ENCODE measurements at regions not wholly inside any gene's neighbourhood (a gene's known extent, or its start where the extent isn't known, plus 50 kb on each side); places are given as distances from the start of the nearest gene placed in this dataset.

- no peak overlapping the region for H3K4me3 Mint-ChIP-seq
- no peak for DNase-seq (ENCODE audit: low spot score)
- H3K4me1 Mint-ChIP-seq (ENCODE audit: low read depth) = no peaks in the 10 kb centered on the region
- H3K27ac Mint-ChIP-seq = no peak overlapping the region
- intact Hi-C loops (cut with micrococcal nuclease) = no loop called here
- peaks cover 8% of the 10 kb centered on the region for H3K9me3 Mint-ChIP-seq
- no peaks in the 10 kb centered on the region for H3K36me3 Mint-ChIP-seq (ENCODE audit: low read depth)
- no peaks in the 10 kb centered on the region for H3K27me3 Mint-ChIP-seq (ENCODE audit: insufficient read depth)
Measured at GRCh38 chr6:164507206-164507940, 802.0 kb downstream of the C6orf118 start.

DNA sequence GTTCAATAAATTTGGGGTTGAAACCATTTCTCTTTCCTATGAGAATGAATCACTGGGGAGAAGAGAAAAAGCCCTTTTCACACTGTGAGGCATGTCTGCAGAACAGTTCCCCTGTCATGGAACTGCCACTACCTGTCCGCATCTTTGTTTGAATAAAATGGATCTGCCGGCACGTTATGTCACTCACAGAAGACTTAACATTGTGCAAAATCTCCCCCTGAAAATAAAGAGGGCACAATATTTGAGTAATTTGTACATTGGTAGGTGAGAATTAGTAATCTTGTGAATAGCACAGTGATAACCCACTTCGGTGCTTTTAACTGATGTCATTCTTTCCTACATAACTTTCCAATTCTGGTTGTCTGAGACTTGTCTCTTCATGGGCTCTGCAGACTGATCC lies 804.0 kb downstream of the C6orf118 start:
- Mint-ChIP-seq H3K36me3 (ENCODE audit: low read depth) (no peaks in the 10 kb centered on the region), H3K9me3 (peaks cover 8% of the 10 kb centered on the region), H3K4me1 (ENCODE audit: low read depth) (no peaks in the 10 kb centered on the region), H3K27ac (no peak overlapping the region), H3K4me3 (no peak overlapping the region), H3K27me3 (ENCODE audit: insufficient read depth) (no peaks in the 10 kb centered on the region)
- no peak for DNase-seq (ENCODE audit: low spot score)
- intact Hi-C loops (cut with micrococcal nuclease) = no loop called here

DNA sequence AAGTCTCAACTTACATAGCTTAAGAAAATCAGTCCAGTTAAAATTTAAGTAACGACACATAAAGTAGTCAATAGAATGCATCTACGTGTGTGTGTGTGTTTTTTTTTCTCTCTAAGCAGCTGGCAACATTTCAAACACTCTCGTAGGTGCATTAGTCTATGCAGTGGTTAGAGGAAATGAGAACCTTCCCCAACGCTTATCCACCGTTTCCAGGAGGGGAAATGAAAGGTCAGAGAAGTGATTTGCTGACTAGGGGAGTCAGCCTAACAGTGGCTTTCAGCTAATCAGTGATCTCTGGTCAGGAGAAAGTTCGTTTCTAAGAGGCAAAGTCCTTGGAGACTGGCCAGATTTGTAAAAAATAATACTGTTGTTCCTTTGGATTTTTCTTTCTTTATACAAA lies 806.6 kb downstream of the C6orf118 start:
- intact Hi-C loops (cut with micrococcal nuclease) = no loop called here

DNA sequence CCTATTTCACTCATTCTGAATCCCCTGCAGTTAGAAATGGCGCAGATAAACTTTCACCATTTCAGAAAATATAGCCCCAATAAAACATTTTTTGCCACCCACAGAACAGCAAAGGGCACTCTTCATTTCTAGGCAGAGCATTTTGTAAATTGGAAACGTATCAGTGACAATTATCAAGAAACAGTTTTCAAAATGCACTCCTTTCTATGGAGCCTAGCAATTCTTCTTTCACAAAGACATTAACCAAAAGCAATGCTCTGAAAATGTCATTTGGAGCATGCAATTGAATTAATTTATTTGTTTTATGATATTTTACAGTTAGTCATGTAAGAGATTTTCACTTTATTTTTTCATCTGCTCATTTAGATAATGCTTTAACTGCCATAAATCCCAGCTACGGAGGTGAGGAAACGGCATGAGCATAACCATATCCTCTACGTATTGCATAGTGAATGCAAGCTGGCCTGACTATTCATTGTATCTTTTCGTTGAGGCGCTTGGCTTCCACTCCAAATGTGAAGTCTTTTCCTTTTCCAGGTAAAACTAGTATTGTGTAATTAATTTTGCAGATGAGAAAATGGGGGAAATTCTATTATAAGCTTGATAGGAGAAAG lies 813.4 kb downstream of the C6orf118 start:
- H3K36me3 Mint-ChIP-seq (ENCODE audit: low read depth) = no peaks in the 10 kb centered on the region
- H3K27me3 Mint-ChIP-seq (ENCODE audit: insufficient read depth) = no peaks in the 10 kb centered on the region
- no peaks in the 10 kb centered on the region for H3K9me3 Mint-ChIP-seq
- no peak for DNase-seq (ENCODE audit: low spot score)
- intact Hi-C loops (cut with micrococcal nuclease) = no loop called here
- no peak overlapping the region for H3K27ac Mint-ChIP-seq
- H3K4me1 Mint-ChIP-seq (ENCODE audit: low read depth) = no peaks in the 10 kb centered on the region
- no peak overlapping the region for H3K4me3 Mint-ChIP-seq

More for the DNA sequence above, 806.6 kb downstream of the C6orf118 start:
- no peaks in the 10 kb centered on the region for H3K27me3 Mint-ChIP-seq (ENCODE audit: insufficient read depth)
- H3K9me3 Mint-ChIP-seq = peaks cover 8% of the 10 kb centered on the region
- no peaks in the 10 kb centered on the region for H3K36me3 Mint-ChIP-seq (ENCODE audit: low read depth)
- H3K4me3 Mint-ChIP-seq = no peak overlapping the region
- no peak for DNase-seq (ENCODE audit: low spot score)
- no peak overlapping the region for H3K27ac Mint-ChIP-seq
- H3K4me1 Mint-ChIP-seq (ENCODE audit: low read depth) = no peaks in the 10 kb centered on the region

GRCh38 chr6:164478426-164478825 lies 831.0 kb downstream of the C6orf118 start:
- H3K27ac Mint-ChIP-seq = no peak overlapping the region
- no peak for DNase-seq (ENCODE audit: low spot score)
- H3K9me3 Mint-ChIP-seq = peaks cover 19% of the 10 kb centered on the region
- no peaks in the 10 kb centered on the region for H3K36me3 Mint-ChIP-seq (ENCODE audit: low read depth)
- H3K27me3 Mint-ChIP-seq (ENCODE audit: insufficient read depth) = no peaks in the 10 kb centered on the region
- H3K4me1 Mint-ChIP-seq (ENCODE audit: low read depth) = no peaks in the 10 kb centered on the region
- H3K4me3 Mint-ChIP-seq = no peak overlapping the region
- intact Hi-C loops (cut with micrococcal nuclease) = no loop called here

DNA sequence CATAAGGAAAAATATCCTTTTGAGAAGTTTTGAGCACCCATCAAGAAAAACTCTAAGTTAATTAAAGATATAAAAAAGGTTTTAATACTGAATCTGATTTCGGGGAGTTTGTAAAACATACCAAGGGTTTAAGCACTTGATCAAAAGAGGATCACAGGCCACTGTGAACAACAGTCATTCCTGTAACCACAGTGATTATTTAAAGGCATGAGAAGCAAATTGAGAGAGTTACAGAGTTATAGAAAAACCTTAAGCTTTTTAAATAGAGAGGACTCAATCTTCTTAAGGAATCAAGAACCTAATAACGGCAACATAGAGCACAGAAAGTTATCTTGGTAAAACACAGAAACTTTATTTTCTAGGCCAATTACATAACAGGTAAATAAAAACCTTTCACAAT lies 831.6 kb downstream of the C6orf118 start:
- intact Hi-C loops (cut with micrococcal nuclease) = no loop called here
- H3K4me1 Mint-ChIP-seq (ENCODE audit: low read depth) = no peaks in the 10 kb centered on the region
- no peaks in the 10 kb centered on the region for H3K36me3 Mint-ChIP-seq (ENCODE audit: low read depth)
- no peak overlapping the region for H3K27ac Mint-ChIP-seq
- H3K9me3 Mint-ChIP-seq = peaks cover 14% of the 10 kb centered on the region
- H3K4me3 Mint-ChIP-seq = no peak overlapping the region
- no peak for DNase-seq (ENCODE audit: low spot score)
- H3K27me3 Mint-ChIP-seq (ENCODE audit: insufficient read depth) = no peaks in the 10 kb centered on the region

DNA sequence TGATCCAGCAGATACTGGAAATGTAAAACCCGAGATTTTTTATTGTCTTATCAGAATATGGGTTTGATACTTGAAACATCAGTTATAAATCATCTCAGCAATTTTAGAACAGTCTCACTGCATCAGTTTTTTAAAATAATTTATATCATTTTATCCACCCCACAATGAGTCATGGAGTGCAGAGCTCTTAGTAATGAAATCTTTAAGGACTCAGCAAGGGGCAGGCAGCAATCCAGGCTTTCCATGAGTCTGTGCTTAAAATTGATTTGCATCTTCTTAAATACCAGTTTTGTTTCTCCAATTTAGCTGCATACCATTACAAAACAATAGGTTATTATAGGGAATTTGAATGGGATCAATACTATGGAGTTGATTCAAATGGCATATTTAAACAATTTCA lies 832.3 kb downstream of the C6orf118 start:
- Mint-ChIP-seq H3K27me3 (ENCODE audit: insufficient read depth) (no peaks in the 10 kb centered on the region), H3K36me3 (ENCODE audit: low read depth) (no peaks in the 10 kb centered on the region), H3K4me3 (no peak overlapping the region), H3K27ac (no peak overlapping the region), H3K4me1 (ENCODE audit: low read depth) (no peaks in the 10 kb centered on the region), H3K9me3 (peaks cover 10% of the 10 kb centered on the region)
- intact Hi-C loops (cut with micrococcal nuclease) = no loop called here
- DNase-seq (ENCODE audit: low spot score) = no peak

- H3K27ac Mint-ChIP-seq = no peak overlapping the region
- no peak for DNase-seq (ENCODE audit: low spot score)
- H3K27me3 Mint-ChIP-seq (ENCODE audit: insufficient read depth) = no peaks in the 10 kb centered on the region
- H3K9me3 Mint-ChIP-seq = no peaks in the 10 kb centered on the region
- no peak overlapping the region for H3K4me3 Mint-ChIP-seq
- H3K36me3 Mint-ChIP-seq (ENCODE audit: low read depth) = no peaks in the 10 kb centered on the region
- intact Hi-C loops (cut with micrococcal nuclease) = no loop called here
- H3K4me1 Mint-ChIP-seq (ENCODE audit: low read depth) = no peaks in the 10 kb centered on the region
Measured at GRCh38 chr6:164469276-164469949, 840.0 kb downstream of the C6orf118 start.

- no peaks in the 10 kb centered on the region for H3K27me3 Mint-ChIP-seq (ENCODE audit: insufficient read depth)
- H3K27ac Mint-ChIP-seq = no peak overlapping the region
- no peak for DNase-seq (ENCODE audit: low spot score)
- H3K36me3 Mint-ChIP-seq (ENCODE audit: low read depth) = no peaks in the 10 kb centered on the region
- intact Hi-C loops (cut with micrococcal nuclease) = no loop called here
- H3K9me3 Mint-ChIP-seq = peaks cover 4% of the 10 kb centered on the region
- no peak overlapping the region for H3K4me3 Mint-ChIP-seq
- no peaks in the 10 kb centered on the region for H3K4me1 Mint-ChIP-seq (ENCODE audit: low read depth)
Measured at GRCh38 chr6:164455835-164456234, 853.6 kb downstream of the C6orf118 start.

- Mint-ChIP-seq H3K27me3 (ENCODE audit: insufficient read depth) (no peaks in the 10 kb centered on the region), H3K9me3 (peaks cover 7% of the 10 kb centered on the region), H3K4me3 (no peak overlapping the region), H3K4me1 (ENCODE audit: low read depth) (no peaks in the 10 kb centered on the region), H3K27ac (no peak overlapping the region), H3K36me3 (ENCODE audit: low read depth) (no peaks in the 10 kb centered on the region)
- no peak for DNase-seq (ENCODE audit: low spot score)
- intact Hi-C loops (cut with micrococcal nuclease) = no loop called here
Measured at GRCh38 chr6:164453835-164454234, 855.6 kb downstream of the C6orf118 start.

DNA sequence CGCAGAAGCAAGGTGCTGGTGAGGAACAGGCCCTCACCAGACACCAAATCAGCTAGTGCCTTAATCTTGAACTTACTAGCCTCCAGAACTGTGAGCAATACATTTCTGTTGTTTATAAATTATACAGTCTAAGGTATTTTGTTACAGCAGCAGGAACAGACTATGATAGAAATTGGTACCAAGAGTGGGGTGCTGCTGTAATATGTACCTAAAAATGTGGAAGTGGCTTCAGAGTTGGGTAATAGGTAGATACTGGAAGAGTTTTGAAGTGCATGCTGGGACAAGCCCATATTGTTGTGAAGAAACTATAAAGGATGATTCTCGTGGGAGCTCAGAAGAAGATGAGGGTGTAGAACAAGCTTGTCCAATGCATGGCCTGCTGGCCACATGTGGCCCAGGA lies 866.8 kb downstream of the C6orf118 start:
- Mint-ChIP-seq H3K4me1 (ENCODE audit: low read depth) (no peaks in the 10 kb centered on the region), H3K27me3 (ENCODE audit: insufficient read depth) (no peaks in the 10 kb centered on the region), H3K27ac (no peak overlapping the region), H3K9me3 (peaks cover 14% of the 10 kb centered on the region), H3K36me3 (ENCODE audit: low read depth) (no peaks in the 10 kb centered on the region), H3K4me3 (no peak overlapping the region)
- DNase-seq (ENCODE audit: low spot score) = no peak
- intact Hi-C loops (cut with micrococcal nuclease) = no loop called here

DNA sequence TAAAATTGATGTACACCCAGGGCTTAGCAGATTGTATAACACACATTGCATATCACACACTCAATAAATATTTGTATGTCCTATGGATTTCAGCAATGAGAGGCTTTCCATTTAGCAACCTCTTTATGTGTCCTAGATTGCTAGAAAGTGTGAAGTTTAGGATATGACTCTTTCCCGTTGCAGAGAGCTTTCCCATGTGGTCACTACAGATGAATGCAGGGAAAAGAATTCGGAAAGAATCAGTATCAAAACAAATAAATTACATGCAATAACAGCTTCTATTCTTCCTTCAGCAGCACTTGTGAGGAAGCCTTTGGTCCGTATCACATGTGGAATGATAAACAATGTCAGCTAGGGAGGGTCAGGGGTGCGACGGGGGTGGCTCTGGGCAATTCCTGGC lies 870.1 kb downstream of the C6orf118 start:
- Mint-ChIP-seq H3K4me1 (ENCODE audit: low read depth) (no peaks in the 10 kb centered on the region), H3K27me3 (ENCODE audit: insufficient read depth) (no peaks in the 10 kb centered on the region), H3K4me3 (no peak overlapping the region), H3K36me3 (ENCODE audit: low read depth) (no peaks in the 10 kb centered on the region), H3K27ac (no peak overlapping the region), H3K9me3 (peaks cover 14% of the 10 kb centered on the region)
- no peak for DNase-seq (ENCODE audit: low spot score)
- intact Hi-C loops (cut with micrococcal nuclease) = no loop called here

- DNase-seq (ENCODE audit: low spot score) = no peak
- Mint-ChIP-seq H3K36me3 (ENCODE audit: low read depth) (no peaks in the 10 kb centered on the region), H3K27ac (no peak overlapping the region), H3K27me3 (ENCODE audit: insufficient read depth) (no peaks in the 10 kb centered on the region), H3K9me3 (peaks cover 9% of the 10 kb centered on the region), H3K4me1 (ENCODE audit: low read depth) (no peaks in the 10 kb centered on the region), H3K4me3 (no peak overlapping the region)
- intact Hi-C loops (cut with micrococcal nuclease) = no loop called here
Measured at GRCh38 chr6:164436976-164437375, 872.4 kb downstream of the C6orf118 start.
